HG02571 (cell line): ENCODE measurements at regions not wholly inside any gene's neighbourhood (a gene's known extent, or its start where the extent isn't known, plus 50 kb on each side); places are given as distances from the start of the nearest gene placed in this dataset.
"Not testable (repeated sequence)": the region's sequence is repeated elsewhere in the genome, so short reads cannot be mapped to it uniquely, and the experiment has no call there.

ENCODE experiments used
- ATAC-seq: cut with Tn5 transposase; IDR thresholded peaks from one replicate; pipeline ENCODE4 v1.9.1; 2021; ENCODE audit warnings: mild to moderate bottlenecking, moderate library complexity; ENCODE audit not compliant: unreplicated experiment

DNA sequence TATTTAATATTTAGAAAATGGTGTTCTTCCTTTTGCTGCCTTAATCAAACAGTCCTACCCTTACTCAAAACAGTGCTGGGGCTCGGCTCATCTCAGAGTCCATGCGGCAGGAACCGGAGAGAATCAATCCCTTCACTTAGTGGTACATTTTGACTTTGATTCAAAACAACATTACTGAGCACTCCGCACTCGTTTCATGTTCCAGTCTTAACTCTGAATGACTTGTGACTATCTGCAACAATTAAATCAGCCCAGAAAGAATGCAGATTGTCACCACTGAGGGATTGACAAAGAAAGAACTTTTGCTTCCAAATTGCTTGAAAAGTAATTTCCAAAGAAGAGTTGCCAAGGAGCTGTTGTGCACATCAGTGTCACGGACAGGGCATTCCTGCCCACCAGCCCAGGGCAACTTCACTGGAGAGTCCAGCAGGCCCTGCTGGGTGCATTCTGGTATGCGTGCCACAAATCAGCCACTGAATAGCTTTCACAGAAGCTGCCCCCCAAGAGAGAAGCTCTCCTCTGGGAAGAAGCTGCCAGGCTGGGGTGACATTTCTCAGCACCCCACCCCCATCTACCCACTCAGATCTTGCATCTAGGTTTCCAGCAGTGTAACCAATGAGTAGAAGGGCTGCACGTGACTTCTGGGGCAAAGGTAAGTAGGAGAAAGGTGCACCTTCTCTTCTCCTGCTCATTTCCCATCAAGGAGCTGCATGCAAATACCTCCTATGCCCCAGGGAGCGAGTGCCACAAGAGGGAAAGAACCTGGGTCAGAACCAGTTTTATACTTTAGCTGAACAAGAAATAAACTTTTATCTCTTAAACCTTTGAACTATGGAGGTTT is 84.6 kb upstream of the ATP8B1 start:
- ATAC-seq, result no peak

DNA sequence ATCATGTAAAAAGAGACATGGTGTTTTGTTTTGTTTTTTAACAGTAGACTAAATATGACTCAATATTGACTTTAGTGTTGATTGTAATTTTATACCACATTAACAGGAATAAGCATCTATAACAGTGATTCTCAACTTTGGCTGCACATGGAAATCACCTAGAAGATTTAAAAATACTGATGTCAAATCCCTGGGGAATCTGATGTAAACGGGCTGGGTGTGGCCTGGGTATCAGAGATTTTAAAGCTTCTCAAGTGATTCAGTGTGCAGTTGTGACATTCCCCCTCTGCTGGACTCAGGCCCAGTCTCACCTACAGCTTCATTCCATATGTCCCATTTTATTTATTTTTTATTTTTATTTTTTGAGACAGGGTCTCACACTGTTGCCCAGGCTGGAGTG is 82.8 kb upstream of the ATP8B1 start:
- ATAC-seq, result no peak

DNA sequence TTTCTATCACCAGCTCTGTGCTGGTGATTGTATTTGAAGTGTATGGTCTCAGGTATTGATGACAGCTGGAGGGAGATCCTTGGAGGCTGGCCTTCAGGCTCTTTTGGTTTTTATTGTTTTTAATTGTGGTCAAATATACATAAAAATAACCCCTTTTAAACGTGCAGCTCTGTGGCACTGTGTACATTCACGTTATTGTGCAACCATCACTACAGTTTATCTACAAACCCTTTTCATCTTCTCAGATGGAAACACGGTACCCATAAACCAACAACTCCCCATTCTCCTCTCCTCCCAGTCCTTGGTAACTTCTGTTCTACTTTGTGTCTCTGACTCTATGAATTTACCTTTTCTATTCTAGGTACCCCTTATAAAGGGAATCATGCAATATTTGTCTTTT is 79.3 kb upstream of the ATP8B1 start:
- no peak for ATAC-seq

DNA sequence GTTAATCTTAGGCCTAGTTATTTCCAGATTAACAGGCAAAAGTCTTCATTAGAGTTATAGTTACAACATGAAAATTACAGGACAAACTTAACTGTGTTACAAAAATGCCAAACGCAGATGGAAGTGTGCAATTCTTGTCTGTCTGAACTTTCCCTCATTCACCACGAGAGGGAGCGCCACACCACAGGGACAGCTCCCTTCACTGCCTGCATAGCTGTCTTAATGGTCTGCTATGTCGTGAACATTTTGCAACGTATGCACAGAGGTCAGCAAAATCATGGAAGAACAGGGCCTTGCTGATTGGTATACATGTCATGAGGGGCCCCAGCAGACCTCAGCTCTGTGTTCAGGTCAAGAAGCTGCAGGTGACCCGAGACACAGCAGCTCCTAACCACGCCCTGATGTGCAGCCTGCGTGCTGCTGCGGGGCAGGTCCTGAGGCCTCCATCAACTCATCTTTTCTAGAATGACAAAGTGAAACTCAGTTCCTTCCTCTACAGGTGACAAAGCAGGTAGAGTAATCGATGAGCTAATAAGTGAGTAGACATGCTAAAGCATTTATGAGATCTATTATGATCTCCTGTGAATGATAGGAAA is 78.8 kb upstream of the ATP8B1 start:
- peak; percentile 66 for ATAC-seq

DNA sequence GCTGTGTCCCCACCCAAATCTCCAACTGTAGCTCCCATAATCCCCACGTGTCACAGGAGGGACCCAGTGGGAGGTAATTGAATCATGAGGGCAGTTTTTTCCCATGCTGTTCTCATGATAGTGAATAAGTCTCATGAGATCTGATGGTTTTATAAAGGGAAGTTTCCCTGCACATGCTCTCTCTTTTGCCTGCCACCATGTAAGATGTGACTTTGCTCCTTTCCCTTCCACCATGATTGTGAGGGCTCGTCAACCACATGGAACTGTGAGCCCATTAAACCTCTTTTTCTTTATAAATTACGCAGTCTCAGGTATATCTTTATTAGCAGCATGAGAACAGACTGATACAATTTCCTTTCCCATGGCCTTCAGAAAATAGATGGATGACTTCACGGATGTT is 76.8 kb upstream of the ATP8B1 start:
- not testable (repeated sequence) for ATAC-seq

DNA sequence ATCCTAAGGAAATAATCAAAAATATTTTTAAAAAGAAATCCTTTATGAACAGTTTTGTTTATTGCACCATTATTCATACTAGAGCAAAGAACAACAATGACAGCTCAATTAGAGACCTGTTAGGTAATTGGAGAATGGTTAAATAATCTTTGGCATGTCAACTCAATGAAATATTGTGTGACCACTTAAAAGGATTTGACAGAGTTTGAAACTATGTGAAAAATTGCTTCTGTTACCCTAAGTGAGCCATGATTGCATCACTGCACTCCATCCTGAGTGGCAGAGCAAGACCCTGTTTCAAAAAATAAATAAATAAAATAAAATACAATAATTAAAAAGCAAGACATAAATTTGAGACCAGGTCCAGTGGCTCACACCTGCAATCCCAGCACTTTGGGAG is 66.1 kb upstream of the ATP8B1 start:
- ATAC-seq, result no peak

DNA sequence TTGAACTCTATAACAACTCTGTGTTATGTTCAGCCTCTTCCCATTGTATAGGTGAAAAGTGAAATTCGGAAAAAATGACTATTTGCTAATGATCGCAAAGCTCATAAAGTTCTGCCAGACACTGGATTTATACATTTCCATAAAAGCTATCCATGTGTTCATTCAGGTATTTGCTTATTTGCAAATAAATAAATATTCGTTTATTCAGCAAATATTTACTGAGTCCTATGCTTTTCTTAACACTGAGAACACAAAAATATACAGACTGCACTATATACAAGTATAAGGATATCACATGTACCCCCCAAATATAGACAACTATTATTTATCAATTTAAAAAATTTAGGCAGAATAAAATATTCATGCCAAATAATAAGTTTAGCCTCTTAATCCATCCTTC is 63.2 kb upstream of the ATP8B1 start:
- ATAC-seq, result no peak

DNA sequence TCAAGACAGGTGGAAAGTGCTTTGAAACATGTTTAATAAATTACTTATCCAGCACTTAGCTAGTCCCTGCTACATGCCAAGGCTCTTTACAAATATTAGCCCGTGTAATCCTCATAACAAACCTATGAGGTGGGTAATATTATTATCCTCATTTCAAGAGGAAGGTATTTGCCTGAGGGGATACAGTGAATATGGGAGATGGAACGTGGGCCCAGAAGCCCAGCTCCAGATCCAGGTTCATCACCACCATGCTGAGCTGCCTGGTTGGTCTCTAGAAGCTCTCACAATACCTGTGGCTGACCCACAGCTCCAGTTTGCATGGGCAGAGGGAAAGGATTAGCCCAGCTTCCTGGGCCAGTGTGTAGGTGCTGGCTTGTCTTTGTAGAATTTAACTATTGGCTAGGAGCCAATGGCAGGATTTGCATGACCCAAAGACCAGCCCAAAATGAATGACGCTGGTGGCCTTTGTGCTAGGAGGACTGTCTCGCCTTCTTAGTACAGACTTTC is 61.6 kb upstream of the ATP8B1 start:
- no peak for ATAC-seq

DNA sequence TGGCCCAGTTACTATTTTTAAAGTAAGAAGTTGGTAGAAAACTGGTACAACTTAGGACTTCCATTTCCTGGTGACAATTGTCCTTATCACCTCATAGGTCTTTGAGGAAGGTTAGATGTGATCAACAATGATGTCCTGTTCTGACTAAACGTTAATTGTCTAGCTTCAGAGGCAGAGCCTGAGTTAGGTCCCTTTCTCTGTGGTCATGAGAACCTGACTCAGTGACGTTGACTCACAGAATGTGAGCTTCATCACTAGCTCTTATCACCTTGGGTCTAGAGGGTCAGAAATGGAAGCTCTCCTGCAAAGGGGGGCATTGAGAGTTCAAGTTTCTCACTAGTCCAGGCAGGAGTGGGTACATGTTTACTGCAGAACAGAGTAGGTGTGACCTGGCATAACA is 60.6 kb upstream of the ATP8B1 start:
- no peak for ATAC-seq

DNA sequence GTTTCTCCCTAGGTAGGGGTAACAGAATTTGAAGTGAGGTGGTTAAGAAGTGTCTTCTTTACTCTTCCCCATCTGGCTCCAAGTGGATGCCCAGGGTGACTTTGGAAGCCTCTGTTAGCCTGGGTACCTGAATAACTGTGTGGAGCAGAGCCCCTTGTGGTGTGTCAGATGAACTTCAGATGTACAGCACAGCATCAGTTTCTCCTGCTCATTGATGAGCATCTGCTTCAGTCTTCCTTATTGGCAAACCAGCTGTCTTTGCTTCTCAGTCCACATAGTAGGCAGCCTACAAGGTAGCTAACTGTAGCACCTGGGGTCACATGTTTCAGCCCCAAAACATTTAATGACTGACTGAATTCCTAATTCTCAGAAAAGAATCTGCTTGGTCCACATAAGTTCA is 56.2 kb upstream of the ATP8B1 start:
- no peak for ATAC-seq

DNA sequence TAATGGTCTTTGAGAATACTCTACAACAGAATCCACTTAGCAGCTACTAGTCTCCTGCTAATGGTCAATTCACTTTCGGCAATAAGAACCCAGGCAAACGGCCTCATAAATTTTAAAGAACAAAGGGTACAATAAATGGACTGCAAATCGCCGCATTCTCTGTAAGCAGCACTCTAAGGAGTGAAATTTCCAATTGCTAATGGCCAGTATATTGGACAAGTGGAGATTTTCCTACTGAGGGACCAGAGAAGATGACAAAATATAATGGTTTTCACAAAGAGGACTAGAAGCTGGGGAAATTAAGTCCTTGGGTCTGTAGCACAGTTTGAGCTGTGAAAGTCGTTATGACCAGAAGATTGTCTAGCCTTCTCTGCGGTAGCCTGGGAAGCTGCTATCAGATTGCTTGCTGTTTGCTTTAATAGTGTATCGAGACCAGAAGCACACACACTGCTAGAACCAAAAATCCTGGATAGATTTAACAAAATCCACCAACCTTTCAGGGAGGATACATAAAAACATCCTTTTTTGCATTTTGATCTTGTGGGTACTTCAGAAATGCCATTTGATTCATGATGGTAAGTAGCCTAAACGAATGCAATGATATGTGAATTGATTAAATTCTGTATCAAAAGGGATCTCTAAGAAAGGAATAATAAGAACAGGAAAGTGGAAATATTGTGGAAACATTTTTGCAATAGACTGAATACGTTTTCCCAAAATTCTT is 53.6 kb upstream of the ATP8B1 start:
- no peak for ATAC-seq

DNA sequence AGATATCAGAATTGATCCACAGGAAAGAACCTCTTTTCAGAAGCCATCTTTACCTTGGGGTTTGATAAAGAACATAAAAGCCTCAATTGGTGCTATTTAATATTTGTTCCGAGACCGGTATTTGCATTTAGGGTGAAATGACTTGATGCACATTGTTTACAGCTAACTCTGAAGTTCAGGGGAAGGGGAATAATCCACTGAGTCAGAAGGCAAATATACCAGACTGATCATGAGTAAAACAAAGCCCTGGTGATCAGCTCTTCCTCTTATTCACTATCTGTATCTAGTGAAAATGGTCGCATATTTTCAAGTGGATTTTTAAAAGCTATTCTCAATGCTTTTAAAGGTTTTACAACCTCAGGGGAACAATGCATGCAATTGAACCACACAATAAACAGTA is 53.0 kb upstream of the ATP8B1 start:
- ATAC-seq, result no peak

DNA sequence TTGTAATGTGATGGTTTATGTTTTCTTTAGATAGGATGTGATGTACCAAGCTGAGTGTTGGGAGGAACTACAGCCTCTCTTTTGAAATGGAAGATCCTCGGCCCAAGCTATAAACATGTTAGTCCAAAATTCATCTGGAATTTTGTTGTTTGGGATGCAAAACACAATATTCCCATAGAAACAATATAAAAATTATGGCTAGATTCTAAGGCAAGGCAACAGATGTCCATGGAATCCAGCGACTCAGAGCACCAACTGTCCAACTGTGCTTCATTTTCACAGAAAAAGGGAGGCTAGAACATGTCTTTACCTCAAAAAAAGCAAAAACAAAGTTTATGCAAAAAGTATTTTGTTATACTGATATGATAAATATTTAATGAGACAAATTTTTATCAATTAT is 52.4 kb upstream of the ATP8B1 start:
- no peak for ATAC-seq

DNA sequence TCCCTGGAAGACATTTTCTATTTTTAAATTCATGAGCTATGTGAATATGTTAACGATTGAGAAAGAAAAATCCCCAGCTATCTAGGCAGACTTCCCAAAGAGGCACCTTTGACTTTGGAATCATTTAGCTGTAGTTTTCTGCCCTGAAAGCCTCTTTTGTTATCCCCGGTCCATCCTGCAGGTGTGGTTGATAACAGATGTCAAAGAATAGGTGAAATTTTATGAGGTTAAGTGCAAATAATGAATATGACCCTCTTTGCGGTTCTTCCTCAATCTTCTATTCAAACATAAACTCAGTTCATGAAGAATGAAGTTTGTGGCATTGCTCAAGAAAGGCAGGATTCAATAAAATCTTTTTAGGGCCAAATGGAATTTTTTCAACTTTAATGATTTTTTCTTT is 51.6 kb upstream of the ATP8B1 start:
- no peak for ATAC-seq

DNA sequence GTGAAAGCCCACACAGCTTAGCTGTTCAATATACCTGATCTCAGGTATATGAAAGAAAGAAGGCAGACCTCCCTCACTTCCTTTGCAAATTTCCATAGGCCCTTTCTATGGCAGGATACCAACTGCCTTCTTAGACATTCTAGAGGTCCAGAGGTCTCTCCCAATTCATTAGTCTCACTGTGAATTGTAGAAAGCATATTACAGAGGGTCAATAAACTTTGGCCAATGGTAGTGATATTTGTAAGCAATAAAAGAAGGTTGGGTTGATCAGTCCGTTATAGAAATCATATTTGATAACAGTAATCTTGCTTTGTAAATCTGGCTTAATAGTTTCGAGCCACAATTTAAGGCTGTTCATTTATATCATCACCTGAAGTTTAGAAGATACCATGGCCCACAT is 50.7 kb upstream of the ATP8B1 start:
- ATAC-seq, result no peak

DNA sequence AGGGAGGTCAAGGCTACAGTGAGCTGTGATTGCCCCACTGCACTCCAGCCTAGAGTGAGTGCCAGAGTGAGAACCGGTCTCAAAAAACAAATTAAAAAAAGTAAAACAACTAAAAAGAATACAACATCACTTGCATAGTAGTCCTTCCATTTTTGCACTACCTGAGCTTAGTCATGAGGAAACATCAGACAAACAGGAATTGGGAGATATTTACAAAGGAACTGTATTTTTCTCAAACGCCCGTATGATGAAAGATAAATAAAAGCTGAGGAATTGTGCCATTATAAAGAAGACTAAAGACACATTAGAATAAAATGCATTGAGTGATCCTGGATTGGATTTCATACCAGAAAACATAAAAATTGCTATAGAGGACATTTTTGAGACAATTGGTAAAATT is 50.0 kb upstream of the ATP8B1 start:
- ATAC-seq, result no peak
